Coronary artery (tissue), 2 donors: ENCODE measurements at regions not wholly inside any gene's neighbourhood (a gene's known extent, or its start where the extent isn't known, plus 50 kb on each side); places are given as distances from the start of the nearest gene placed in this dataset.

Source experiments
- DNase-seq: peaks from one replicate; pipeline ENCODE4 v3.0.0-alpha.2; 2017; ENCODE audit warnings: low spot score
- H3K27ac ChIP-seq, 2 donors: fragments of 200-600 bp; sonication (generic); one replicate each; pipeline ENCODE4 v1.5.1; 2016 to 2019
- H3K4me3 ChIP-seq: fragments of 200-600 bp; sonication (generic); 2 replicates; pipeline ENCODE4 v1.5.1; 2016; ENCODE audit warnings: mild to moderate bottlenecking, moderate library complexity
- CTCF ChIP-seq: fragments of 200-600 bp; sonication (generic); IDR thresholded peaks from one replicate; pipeline ENCODE4 v1.5.1; 2019; ENCODE audit warnings: antibody characterized with exemption

- no peak for DNase-seq
- H3K4me3 ChIP-seq = no peak overlapping the region
- no peak for TF ChIP-seq CTCF
- no peak overlapping the region for H3K27ac ChIP-seq
Observed at GRCh38 chr4:19348746-19349145, 903.0 kb upstream of the SLIT2 start.

- Histone ChIP-seq H3K4me3 (no peak overlapping the region), H3K27ac (no peak overlapping the region)
- no peak for TF ChIP-seq CTCF
- no peak for DNase-seq
Observed at GRCh38 chr4:19346636-19347035, 905.1 kb upstream of the SLIT2 start.

DNA sequence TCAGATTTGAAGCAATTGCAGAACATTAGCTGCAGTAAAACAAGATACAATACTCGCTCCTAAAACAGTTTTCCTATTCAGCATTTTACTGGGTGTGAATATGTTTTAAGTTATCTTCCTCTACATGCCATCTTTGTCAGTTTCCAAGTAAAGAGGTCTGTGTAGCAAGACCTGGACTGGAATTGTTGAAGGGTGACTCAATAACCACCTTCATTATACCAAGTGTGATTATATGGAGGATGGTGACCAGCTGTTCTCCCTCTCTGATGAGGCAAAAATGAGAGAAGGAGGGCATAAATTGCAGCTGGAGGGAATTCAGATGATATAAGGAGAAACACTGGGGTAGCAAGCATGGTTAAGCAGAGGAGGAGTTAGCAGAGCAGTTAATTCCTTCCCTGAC lies 922.1 kb upstream of the SLIT2 start:
- no peak overlapping the region for H3K27ac ChIP-seq
- H3K4me3 ChIP-seq = no peak overlapping the region
- DNase-seq = no peak
- no peak for TF ChIP-seq CTCF

GRCh38 chr4:19329077-19329476 lies 922.6 kb upstream of the SLIT2 start:
- DNase-seq = no peak
- Histone ChIP-seq H3K4me3 (no peak overlapping the region), H3K27ac (no peak overlapping the region)
- TF ChIP-seq CTCF = no peak

- Histone ChIP-seq H3K27ac (no peak overlapping the region), H3K4me3 (no peak overlapping the region)
- TF ChIP-seq CTCF = no peak
- DNase-seq = no peak
Observed at GRCh38 chr4:19327364-19327763, 924.3 kb upstream of the SLIT2 start.

GRCh38 chr4:19324184-19324583 lies 927.5 kb upstream of the SLIT2 start:
- no peak overlapping the region for H3K27ac ChIP-seq
- DNase-seq = no peak
- H3K4me3 ChIP-seq = no peak overlapping the region
- no peak for TF ChIP-seq CTCF

DNA sequence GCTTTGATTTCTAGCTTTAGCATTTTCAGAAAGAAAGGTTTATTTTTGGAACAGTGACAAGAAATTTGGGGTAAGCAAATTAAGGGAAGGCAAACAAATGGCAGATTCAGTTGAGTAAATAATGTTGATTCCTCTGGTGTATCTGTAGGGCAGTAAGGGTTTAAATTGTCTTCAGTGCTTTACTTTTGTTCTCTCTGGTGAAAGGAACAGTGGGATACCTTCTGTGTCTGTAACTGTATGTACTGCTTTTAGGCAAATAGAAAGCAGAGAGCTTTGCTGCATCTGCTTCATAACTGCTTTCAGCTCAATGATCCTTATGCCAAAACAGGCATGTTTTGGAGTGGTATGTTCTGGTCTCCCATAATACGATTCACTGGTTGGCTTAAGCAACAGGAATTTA lies 932.1 kb upstream of the SLIT2 start:
- DNase-seq = no peak
- H3K4me3 ChIP-seq = no peak overlapping the region
- no peak overlapping the region for H3K27ac ChIP-seq
- no peak for TF ChIP-seq CTCF
